ENCODE measurements at regions not wholly inside any gene's neighbourhood (a gene's known extent, or its start where the extent isn't known, plus 50 kb on each side); places are given as distances from the start of the nearest gene placed in this dataset.

DNA sequence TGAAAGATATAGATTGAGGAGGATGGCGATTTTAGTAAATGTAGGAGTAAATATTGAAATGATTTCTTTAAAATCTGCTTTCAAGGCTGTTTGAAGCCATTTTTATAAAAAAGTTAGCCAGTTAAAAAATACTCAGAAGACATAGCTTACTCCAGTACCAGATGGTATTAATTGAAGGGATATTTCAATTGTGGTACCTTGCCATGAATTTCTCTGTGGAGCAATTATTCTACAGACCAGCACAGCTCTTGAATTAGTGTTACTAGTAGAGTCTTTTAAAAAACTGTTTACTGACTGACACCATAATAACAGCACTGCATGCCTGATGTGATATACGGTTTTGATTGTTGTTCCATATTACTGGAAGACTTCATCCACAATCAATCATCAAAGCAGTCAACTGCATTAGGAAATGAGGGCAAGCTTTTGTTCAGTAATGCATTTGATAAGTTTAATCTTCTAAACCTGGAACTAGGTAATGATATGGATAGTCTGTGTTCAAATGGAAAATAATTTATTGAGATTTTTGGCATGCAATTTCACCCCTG lies 106.4 kb downstream of the MFSD1 start:
- no peak overlapping the region for H3K4me3 ChIP-seq
- H4K20me1 ChIP-seq (ENCODE audit: insufficient read depth, poor library complexity, severe bottlenecking), result no peaks in the 10 kb centered on the region
- no peak for TF ChIP-seq EZH2phosphoT487 (IDR thresholded peaks at IDR 0.05; ENCODE audit: low read depth, severe bottlenecking, unreplicated experiment)
- TF ChIP-seq EZH2 (IDR thresholded peaks at IDR 0.05; ENCODE audit: borderline replicate concordance), result no peak
- TF ChIP-seq, protein P1, sequence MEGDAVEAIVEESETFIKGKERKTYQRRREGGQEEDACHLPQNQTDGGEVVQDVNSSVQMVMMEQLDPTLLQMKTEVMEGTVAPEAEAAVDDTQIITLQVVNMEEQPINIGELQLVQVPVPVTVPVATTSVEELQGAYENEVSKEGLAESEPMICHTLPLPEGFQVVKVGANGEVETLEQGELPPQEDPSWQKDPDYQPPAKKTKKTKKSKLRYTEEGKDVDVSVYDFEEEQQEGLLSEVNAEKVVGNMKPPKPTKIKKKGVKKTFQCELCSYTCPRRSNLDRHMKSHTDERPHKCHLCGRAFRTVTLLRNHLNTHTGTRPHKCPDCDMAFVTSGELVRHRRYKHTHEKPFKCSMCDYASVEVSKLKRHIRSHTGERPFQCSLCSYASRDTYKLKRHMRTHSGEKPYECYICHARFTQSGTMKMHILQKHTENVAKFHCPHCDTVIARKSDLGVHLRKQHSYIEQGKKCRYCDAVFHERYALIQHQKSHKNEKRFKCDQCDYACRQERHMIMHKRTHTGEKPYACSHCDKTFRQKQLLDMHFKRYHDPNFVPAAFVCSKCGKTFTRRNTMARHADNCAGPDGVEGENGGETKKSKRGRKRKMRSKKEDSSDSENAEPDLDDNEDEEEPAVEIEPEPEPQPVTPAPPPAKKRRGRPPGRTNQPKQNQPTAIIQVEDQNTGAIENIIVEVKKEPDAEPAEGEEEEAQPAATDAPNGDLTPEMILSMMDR (IDR thresholded peaks at IDR 0.05; ENCODE audit: poor library complexity), result no peak
- H3K4me2 ChIP-seq, result no peak overlapping the region
- WGBS (ENCODE audit: low lambda C conversion rate, missing lambda C conversion rate), result 77% methylated on average over 2 of the region's 2 CpGs
- H3K79me2 ChIP-seq, result no peaks in the 10 kb centered on the region
- H3K36me3 ChIP-seq (replicated peaks; ENCODE audit: insufficient read depth, low read depth), result no peaks in the 10 kb centered on the region
- no peak overlapping the region for H2AFZ ChIP-seq
- no peaks in the 10 kb centered on the region for H3K27me3 ChIP-seq
- no peak overlapping the region for H3K27ac ChIP-seq
- no peaks in the 10 kb centered on the region for H3K4me1 ChIP-seq (ENCODE audit: insufficient read depth)
- no peaks in the 10 kb centered on the region for H3K9me3 ChIP-seq (ENCODE audit: low read depth)
- H3K9me2 ChIP-seq (replicated peaks; ENCODE audit: insufficient read depth), result no peaks in the 10 kb centered on the region
- DNase-seq (ENCODE audit: low spot score), result no peak

- Histone ChIP-seq H3K27ac (no peak overlapping the region), H3K27me3 (no peaks in the 10 kb centered on the region), H3K4me1 (ENCODE audit: insufficient read depth) (no peaks in the 10 kb centered on the region), H4K20me1 (ENCODE audit: insufficient read depth, poor library complexity, severe bottlenecking) (no peaks in the 10 kb centered on the region), H3K9me3 (ENCODE audit: low read depth) (no peaks in the 10 kb centered on the region), H3K4me3 (no peak overlapping the region), H2AFZ (no peak overlapping the region), H3K4me2 (no peak overlapping the region), H3K36me3 (replicated peaks; ENCODE audit: insufficient read depth, low read depth) (no peaks in the 10 kb centered on the region), H3K79me2 (no peaks in the 10 kb centered on the region), H3K9me2 (replicated peaks; ENCODE audit: insufficient read depth) (no peaks in the 10 kb centered on the region)
- TF ChIP-seq EZH2phosphoT487 (IDR thresholded peaks at IDR 0.05; ENCODE audit: low read depth, severe bottlenecking, unreplicated experiment) (no peak), EZH2 (IDR thresholded peaks at IDR 0.05; ENCODE audit: borderline replicate concordance) (no peak)
- TF ChIP-seq, protein P1 (IDR thresholded peaks at IDR 0.05; ENCODE audit: poor library complexity), result no peak
- WGBS (ENCODE audit: low lambda C conversion rate, missing lambda C conversion rate), result 48% methylated on average over 2 of the region's 2 CpGs
- no peak for DNase-seq (ENCODE audit: low spot score)
Observed at GRCh38 chr3:158909870-158910269, 108.0 kb downstream of the MFSD1 start.

GRCh38 chr3:158911586-158911985 lies 109.7 kb downstream of the MFSD1 start:
- no peak overlapping the region for H3K4me3 ChIP-seq
- no peak overlapping the region for H2AFZ ChIP-seq
- no peaks in the 10 kb centered on the region for H3K27me3 ChIP-seq
- no peaks in the 10 kb centered on the region for H3K36me3 ChIP-seq (replicated peaks; ENCODE audit: insufficient read depth, low read depth)
- H3K9me2 ChIP-seq (replicated peaks; ENCODE audit: insufficient read depth), result no peaks in the 10 kb centered on the region
- TF ChIP-seq, protein P1 (IDR thresholded peaks at IDR 0.05; ENCODE audit: poor library complexity), result no peak
- no peak for TF ChIP-seq EZH2phosphoT487 (IDR thresholded peaks at IDR 0.05; ENCODE audit: low read depth, severe bottlenecking, unreplicated experiment)
- no peaks in the 10 kb centered on the region for H3K4me1 ChIP-seq (ENCODE audit: insufficient read depth)
- DNase-seq (ENCODE audit: low spot score), result no peak
- H4K20me1 ChIP-seq (ENCODE audit: insufficient read depth, poor library complexity, severe bottlenecking), result no peaks in the 10 kb centered on the region
- H3K9me3 ChIP-seq (ENCODE audit: low read depth), result no peaks in the 10 kb centered on the region
- H3K79me2 ChIP-seq, result no peaks in the 10 kb centered on the region
- no peak overlapping the region for H3K4me2 ChIP-seq
- no peak overlapping the region for H3K27ac ChIP-seq
- 92% methylated on average over 6 of the region's 6 CpGs for WGBS (ENCODE audit: low lambda C conversion rate, missing lambda C conversion rate)

DNA sequence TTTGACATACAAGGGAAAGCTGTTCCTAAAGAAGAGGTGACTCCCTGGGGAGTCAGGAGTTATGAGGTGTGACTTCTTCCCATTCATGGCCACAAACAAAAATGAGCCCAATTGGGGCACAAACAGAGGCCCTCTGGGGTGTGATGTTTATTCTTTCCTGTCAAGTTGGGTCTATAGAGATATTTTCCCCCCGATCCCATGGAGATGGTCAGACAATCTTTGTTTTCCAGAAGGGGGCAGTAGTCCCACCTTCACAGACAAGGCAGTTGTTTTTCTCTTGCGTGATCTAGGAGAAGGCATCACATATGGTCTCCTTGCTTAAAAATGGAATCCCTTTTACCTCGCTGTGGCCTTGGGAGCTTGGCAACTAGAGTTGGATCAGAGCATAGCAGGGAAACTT lies 110.3 kb downstream of the MFSD1 start:
- TF ChIP-seq EZH2phosphoT487 (IDR thresholded peaks at IDR 0.05; ENCODE audit: low read depth, severe bottlenecking, unreplicated experiment) (no peak), EZH2 (IDR thresholded peaks at IDR 0.05; ENCODE audit: borderline replicate concordance) (no peak)
- TF ChIP-seq, protein P1 (IDR thresholded peaks at IDR 0.05; ENCODE audit: poor library complexity), result no peak
- Histone ChIP-seq H3K4me2 (no peak overlapping the region), H4K20me1 (ENCODE audit: insufficient read depth, poor library complexity, severe bottlenecking) (no peaks in the 10 kb centered on the region), H3K9me2 (replicated peaks; ENCODE audit: insufficient read depth) (no peaks in the 10 kb centered on the region), H3K27ac (no peak overlapping the region), H3K4me1 (ENCODE audit: insufficient read depth) (no peaks in the 10 kb centered on the region), H3K27me3 (no peaks in the 10 kb centered on the region), H2AFZ (no peak overlapping the region), H3K36me3 (replicated peaks; ENCODE audit: insufficient read depth, low read depth) (no peaks in the 10 kb centered on the region), H3K79me2 (no peaks in the 10 kb centered on the region), H3K4me3 (no peak overlapping the region), H3K9me3 (ENCODE audit: low read depth) (no peaks in the 10 kb centered on the region)
- WGBS (ENCODE audit: low lambda C conversion rate, missing lambda C conversion rate), result 78% methylated on average over 3 of the region's 3 CpGs
- DNase-seq (ENCODE audit: low spot score), result no peak

Measured in hepatocyte (in vitro differentiated cells).